Retinal pigment epithelial cell (primary cell): ENCODE measurements at regions not wholly inside any gene's neighbourhood (a gene's known extent, or its start where the extent isn't known, plus 50 kb on each side); places are given as distances from the start of the nearest gene placed in this dataset.

Source experiments
- DNase-seq: peaks from one replicate; pipeline ENCODE4 v3.0.0-alpha.2; 2010; ENCODE audit warnings: low read depth
- H3K4me3 ChIP-seq: 2 replicates; pipeline ENCODE4 v1.5.1; 2011; ENCODE audit warnings: mild to moderate bottlenecking, low read length, control low read depth, moderate library complexity
- CTCF ChIP-seq: conservative IDR thresholded peaks from 2 replicates; pipeline ENCODE4 v1.5.1; 2011; ENCODE audit warnings: low read depth, low read length, control low read depth, inconsistent platforms

DNA sequence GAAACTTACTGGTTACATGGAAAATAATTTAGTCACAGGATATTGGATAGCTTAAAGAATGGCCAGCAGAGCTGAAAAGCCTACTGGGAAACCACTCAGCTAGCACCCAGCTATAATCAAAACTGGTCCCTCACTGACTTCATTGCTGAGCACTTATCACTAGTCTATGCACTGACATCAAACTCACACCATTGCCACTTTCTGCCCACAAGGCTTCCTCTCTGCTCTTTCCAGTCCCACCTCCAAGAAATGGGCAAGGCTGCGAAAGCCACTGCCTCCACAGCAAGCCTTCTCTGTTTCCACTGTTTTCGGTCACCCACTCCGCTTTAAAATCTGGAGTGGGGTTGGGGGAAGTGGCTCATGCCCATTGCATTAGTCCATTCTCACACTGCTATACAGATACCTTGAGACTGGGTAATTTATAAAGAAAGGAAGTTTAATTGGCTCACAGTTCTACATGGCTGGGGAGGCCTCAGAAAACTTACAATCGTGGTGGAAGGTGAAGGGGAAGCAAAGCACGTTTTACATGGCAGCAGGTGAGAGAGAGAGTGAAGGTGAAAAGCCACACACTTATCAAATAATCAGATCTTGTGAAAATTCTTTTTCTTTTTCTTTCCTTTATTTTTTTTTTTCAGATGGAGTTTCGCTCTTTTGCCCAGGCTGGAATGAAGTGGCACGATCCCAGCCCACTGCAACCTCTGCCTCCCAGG lies 77.0 kb upstream of the CERS6 start:
- no peak for DNase-seq
- H3K4me3 ChIP-seq: no peak overlapping the region
- no peak for TF ChIP-seq CTCF

DNA sequence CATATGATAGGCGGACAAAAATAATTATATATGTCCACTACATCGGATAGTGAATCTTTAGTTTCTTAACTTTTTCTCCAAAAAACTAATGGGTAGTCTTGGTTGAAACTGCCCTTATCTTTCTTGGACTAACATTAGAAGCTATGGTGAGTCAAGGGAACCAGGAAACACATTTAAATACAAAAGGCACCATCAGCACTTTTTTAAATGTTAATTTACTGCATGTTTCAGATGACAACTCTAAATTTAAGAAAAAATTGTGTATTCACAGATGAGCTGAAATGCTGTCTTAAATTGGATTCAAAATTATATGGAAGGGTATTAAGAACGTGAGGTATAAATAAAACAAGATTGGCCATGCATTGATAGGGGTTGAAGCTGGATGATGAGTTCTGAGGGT lies 75.6 kb upstream of the CERS6 start:
- no peak for TF ChIP-seq CTCF
- no peak overlapping the region for H3K4me3 ChIP-seq
- DNase-seq: no peak

DNA sequence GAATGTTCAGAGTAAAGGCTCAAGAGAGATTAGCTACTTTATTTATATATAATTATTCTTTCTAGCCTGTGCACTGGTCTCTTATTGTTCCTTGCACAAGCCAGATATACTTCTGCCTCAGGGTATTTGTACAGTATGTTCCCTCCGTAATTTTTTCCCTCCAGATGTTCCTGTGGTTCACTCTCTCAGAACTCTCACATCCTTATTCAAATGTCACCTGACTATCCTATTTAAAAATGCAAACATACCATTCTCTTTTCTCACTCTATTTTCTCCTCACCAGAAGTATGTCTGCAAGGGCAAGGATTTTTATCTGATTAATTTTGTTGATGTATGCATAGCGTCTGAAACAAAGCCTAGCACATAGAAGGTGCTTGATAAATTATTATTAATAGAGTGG lies 64.0 kb upstream of the CERS6 start:
- DNase-seq: no peak
- no peak for TF ChIP-seq CTCF
- no peak overlapping the region for H3K4me3 ChIP-seq

- no peak overlapping the region for H3K4me3 ChIP-seq
- no peak for DNase-seq
- no peak for TF ChIP-seq CTCF
Observed at GRCh38 chr2:168392797-168393196, 63.3 kb upstream of the CERS6 start.

- no peak for DNase-seq
- no peak for TF ChIP-seq CTCF
- H3K4me3 ChIP-seq: no peak overlapping the region
Observed at GRCh38 chr2:168394262-168394661, 61.8 kb upstream of the CERS6 start.

DNA sequence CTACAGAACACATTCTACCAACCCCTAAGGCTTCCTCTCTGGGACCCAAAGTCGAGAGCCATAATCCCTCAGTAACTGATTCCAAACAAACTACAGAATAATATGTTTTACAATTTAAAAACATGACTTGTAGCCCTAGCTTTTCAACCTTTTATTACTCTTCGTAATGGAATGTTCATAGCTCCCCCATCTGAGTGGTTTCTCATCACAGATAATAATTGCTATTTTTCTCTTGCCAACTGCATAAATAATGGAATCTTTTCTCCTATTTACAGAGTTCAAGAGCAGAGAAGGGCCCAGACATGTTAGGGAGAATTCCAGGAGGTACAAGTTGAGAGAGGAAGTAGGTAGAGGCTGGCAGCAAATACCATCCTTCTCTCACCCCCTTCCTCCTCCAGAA lies 59.9 kb upstream of the CERS6 start:
- no peak overlapping the region for H3K4me3 ChIP-seq
- no peak for TF ChIP-seq CTCF
- DNase-seq: no peak

DNA sequence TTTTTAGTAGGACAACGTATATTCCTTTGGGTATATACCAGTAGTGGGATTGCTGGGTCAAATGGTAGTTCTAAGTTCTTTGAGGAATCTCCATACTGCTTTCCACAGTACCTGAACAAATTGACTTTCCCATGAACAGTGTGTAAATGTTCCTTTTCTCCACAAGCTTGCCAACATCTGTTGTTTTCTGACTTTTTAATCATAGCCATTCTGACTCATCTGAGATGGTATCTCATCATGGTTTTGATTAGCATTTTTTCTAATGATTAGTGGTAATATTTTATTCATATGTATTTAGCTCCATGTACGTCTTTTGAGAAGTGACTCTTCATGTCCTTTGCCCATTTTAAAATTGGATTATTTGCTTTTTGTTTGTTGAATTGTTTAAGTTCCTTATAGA lies 58.4 kb upstream of the CERS6 start:
- TF ChIP-seq CTCF: no peak
- DNase-seq: no peak

More for the DNA sequence above, 58.4 kb upstream of the CERS6 start:
- no peak overlapping the region for H3K4me3 ChIP-seq
